ENCODE measurements at regions not wholly inside any gene's neighbourhood (a gene's known extent, or its start where the extent isn't known, plus 50 kb on each side); places are given as distances from the start of the nearest gene placed in this dataset.

GRCh38 chr3:76438971-76439370 is 600.9 kb upstream of the ROBO2 start:
- DNase-seq (no peak), ATAC-seq (ENCODE audit: low FRiP score in 2 of 2) (no peak)
- H3K4me1 ChIP-seq: no peaks in the 10 kb centered on the region
- no peak overlapping the region for H3K4me3 ChIP-seq
- no peaks in the 10 kb centered on the region for H3K9me3 ChIP-seq
- WGBS, 2 donors: 59 to 72% methylated on average over 2 of the region's 2 CpGs
- no peaks in the 10 kb centered on the region for H3K36me3 ChIP-seq
- H3K27me3 ChIP-seq: no peaks in the 10 kb centered on the region
- H3K27ac ChIP-seq: no peak overlapping the region
- TF ChIP-seq POLR2A (IDR thresholded peaks at IDR 0.05): no peak
- TF ChIP-seq, protein P1, sequence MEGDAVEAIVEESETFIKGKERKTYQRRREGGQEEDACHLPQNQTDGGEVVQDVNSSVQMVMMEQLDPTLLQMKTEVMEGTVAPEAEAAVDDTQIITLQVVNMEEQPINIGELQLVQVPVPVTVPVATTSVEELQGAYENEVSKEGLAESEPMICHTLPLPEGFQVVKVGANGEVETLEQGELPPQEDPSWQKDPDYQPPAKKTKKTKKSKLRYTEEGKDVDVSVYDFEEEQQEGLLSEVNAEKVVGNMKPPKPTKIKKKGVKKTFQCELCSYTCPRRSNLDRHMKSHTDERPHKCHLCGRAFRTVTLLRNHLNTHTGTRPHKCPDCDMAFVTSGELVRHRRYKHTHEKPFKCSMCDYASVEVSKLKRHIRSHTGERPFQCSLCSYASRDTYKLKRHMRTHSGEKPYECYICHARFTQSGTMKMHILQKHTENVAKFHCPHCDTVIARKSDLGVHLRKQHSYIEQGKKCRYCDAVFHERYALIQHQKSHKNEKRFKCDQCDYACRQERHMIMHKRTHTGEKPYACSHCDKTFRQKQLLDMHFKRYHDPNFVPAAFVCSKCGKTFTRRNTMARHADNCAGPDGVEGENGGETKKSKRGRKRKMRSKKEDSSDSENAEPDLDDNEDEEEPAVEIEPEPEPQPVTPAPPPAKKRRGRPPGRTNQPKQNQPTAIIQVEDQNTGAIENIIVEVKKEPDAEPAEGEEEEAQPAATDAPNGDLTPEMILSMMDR (IDR thresholded peaks at IDR 0.05): no peak
- no peak for TF ChIP-seq POLR2AphosphoS5 (IDR thresholded peaks at IDR 0.05)
- TF ChIP-seq EP300 (IDR thresholded peaks at IDR 0.05): no peak

- 85 to 87% methylated on average over 8 of the region's 8 CpGs for WGBS, 2 donors
- no peak for ATAC-seq (ENCODE audit: low FRiP score in 2 of 2)
Measured at GRCh38 chr3:76442374-76442915, 597.5 kb upstream of the ROBO2 start.

GRCh38 chr3:76456322-76456721 is 583.6 kb upstream of the ROBO2 start:
- no peak for TF ChIP-seq POLR2AphosphoS5 (IDR thresholded peaks at IDR 0.05)
- no peak for TF ChIP-seq POLR2A (IDR thresholded peaks at IDR 0.05)
- TF ChIP-seq EP300 (IDR thresholded peaks at IDR 0.05): no peak
- TF ChIP-seq, protein P1 (IDR thresholded peaks at IDR 0.05): no peak
- 91 to 93% methylated on average over 3 of the region's 3 CpGs for WGBS, 2 donors
- no peak for ATAC-seq (ENCODE audit: low FRiP score in 2 of 2)

More at GRCh38 chr3:76442374-76442915, 597.5 kb upstream of the ROBO2 start:
- Histone ChIP-seq H3K27me3 (no peaks in the 10 kb centered on the region), H3K4me3 (no peak overlapping the region), H3K4me1 (no peaks in the 10 kb centered on the region), H3K27ac (no peak overlapping the region), H3K36me3 (no peaks in the 10 kb centered on the region), H3K9me3 (no peaks in the 10 kb centered on the region)
- TF ChIP-seq, protein P1 (IDR thresholded peaks at IDR 0.05): no peak
- no peak for TF ChIP-seq POLR2AphosphoS5 (IDR thresholded peaks at IDR 0.05)
- TF ChIP-seq EP300 (IDR thresholded peaks at IDR 0.05): no peak
- TF ChIP-seq POLR2A (IDR thresholded peaks at IDR 0.05): no peak
- no peak for DNase-seq

GRCh38 chr3:76463501-76463900 is 576.4 kb upstream of the ROBO2 start:
- Histone ChIP-seq H3K36me3 (no peaks in the 10 kb centered on the region), H3K4me3 (no peak overlapping the region), H3K4me1 (no peaks in the 10 kb centered on the region), H3K27me3 (no peaks in the 10 kb centered on the region), H3K9me3 (no peaks in the 10 kb centered on the region), H3K27ac (no peak overlapping the region)
- TF ChIP-seq POLR2A (IDR thresholded peaks at IDR 0.05) (no peak), EP300 (IDR thresholded peaks at IDR 0.05) (no peak), POLR2AphosphoS5 (IDR thresholded peaks at IDR 0.05) (no peak)
- TF ChIP-seq, protein P1 (IDR thresholded peaks at IDR 0.05): no peak
- ATAC-seq (ENCODE audit: low FRiP score in 2 of 2): no peak
- no peak for DNase-seq
- WGBS, 2 donors: 90% methylated on average over 4 of the region's 4 CpGs

More at GRCh38 chr3:76456322-76456721, 583.6 kb upstream of the ROBO2 start:
- Histone ChIP-seq H3K36me3 (no peaks in the 10 kb centered on the region), H3K9me3 (peaks cover 0 to 4% (median 0%) of the 10 kb centered on the region in 4 donors), H3K27ac (no peak overlapping the region), H3K27me3 (no peaks in the 10 kb centered on the region), H3K4me3 (no peak overlapping the region), H3K4me1 (no peaks in the 10 kb centered on the region)
- DNase-seq: no peak

- Histone ChIP-seq H3K4me1 (no peaks in the 10 kb centered on the region), H3K36me3 (no peaks in the 10 kb centered on the region), H3K4me3 (no peak overlapping the region), H3K9me3 (no peaks in the 10 kb centered on the region), H3K27me3 (no peaks in the 10 kb centered on the region), H3K27ac (no peak overlapping the region)
- TF ChIP-seq, protein P1 (IDR thresholded peaks at IDR 0.05): no peak
- TF ChIP-seq EP300 (IDR thresholded peaks at IDR 0.05) (no peak), POLR2A (IDR thresholded peaks at IDR 0.05) (no peak), POLR2AphosphoS5 (IDR thresholded peaks at IDR 0.05) (no peak)
- WGBS, 2 donors: 90 to 93% methylated on average over 2 of the region's 2 CpGs
- ATAC-seq (ENCODE audit: low FRiP score in 2 of 2) (no peak), DNase-seq (no peak)
Measured at GRCh38 chr3:76470285-76470684, 569.6 kb upstream of the ROBO2 start.
